ENCODE measurements at regions not wholly inside any gene's neighbourhood (a gene's known extent, or its start where the extent isn't known, plus 50 kb on each side); places are given as distances from the start of the nearest gene placed in this dataset.

DNA sequence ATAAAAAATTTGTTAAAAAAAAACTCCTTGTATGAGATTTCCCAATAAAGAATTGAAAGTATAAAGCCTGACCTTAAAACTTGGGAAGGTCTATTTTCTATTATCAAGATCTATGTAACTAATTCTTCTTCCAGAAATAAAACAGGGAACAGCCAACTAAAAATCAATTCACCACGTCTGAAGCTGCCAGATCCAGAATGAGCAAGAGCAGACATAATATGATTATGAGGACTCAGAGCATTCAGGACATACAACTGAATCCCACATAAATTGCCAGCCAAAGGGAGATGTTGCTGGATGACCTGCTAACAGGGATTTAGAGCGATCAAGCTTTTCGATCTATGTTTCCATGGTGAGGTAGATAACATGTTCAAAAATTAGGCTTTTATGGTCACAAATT lies 1151.3 kb upstream of the CADM2 start:
- TF ChIP-seq POLR2AphosphoS5 (IDR thresholded peaks at IDR 0.05; ENCODE audit: low read depth, low read length) (no peak), SPI1 (IDR thresholded peaks at IDR 0.05; ENCODE audit: low read depth, low read length) (no peak), POLR2A (IDR thresholded peaks at IDR 0.05; ENCODE audit: low read depth, low read length) (no peak), PAX5 (IDR thresholded peaks at IDR 0.05; ENCODE audit: insufficient read depth, low read length, severe bottlenecking) (no peak), TAF1 (IDR thresholded peaks at IDR 0.05; ENCODE audit: low read depth, low read length) (no peak), POU2F2 (IDR thresholded peaks at IDR 0.05; ENCODE audit: low read depth, low read length) (no peak)

Measured in GM12891 (cell line).